Lower leg skin (tissue), 4 donors: ENCODE measurements at regions not wholly inside any gene's neighbourhood (a gene's known extent, or its start where the extent isn't known, plus 50 kb on each side); places are given as distances from the start of the nearest gene placed in this dataset.
A peak's percentile ranks its signal among the peaks of the same experiment; 100 is the strongest.

Experiments
- DNase-seq, 2 donors: peaks; one replicate each; pipeline ENCODE4 v3.0.0-alpha.2; 2019; ENCODE audit warnings: low spot score in 2 of 2
- H3K4me3 ChIP-seq: fragments of 200-600 bp; sonication (generic); 2 replicates; pipeline ENCODE4 v1.5.1; 2017; ENCODE audit warnings: mild to moderate bottlenecking, low read depth; ENCODE audit not compliant: poor library complexity, severe bottlenecking
- POLR2A ChIP-seq, 2 donors: fragments of 450-650 bp; IDR thresholded peaks; one replicate each; pipeline ENCODE4 v1.6.1; 2016 to 2017; ENCODE audit warnings: antibody characterized with exemption in 2 of 2, mild to moderate bottlenecking in 1 of 2, moderate library complexity in 1 of 2
- WGBS, 2 donors: methylation state at CpG; one replicate each; pipeline ENCODE4 v1.1.5; 2018; 5-methylcytosine and 5-hydroxymethylcytosine counted together
- intact Hi-C: fragments of 100-400 bp; cut with DNase I; formaldehyde crosslinking; loops from one replicate; pipeline ENCODE4 v1.15.0; 2023; ENCODE audit warnings: low total_unique reads
- TF ChIP-seq, protein P1 (sequence below), 3 donors: fragments of 450-650 bp; IDR thresholded peaks; one replicate each; pipeline ENCODE4 v1.5.1; 2016; ENCODE audit warnings: antibody characterized with exemption in 3 of 3, mild to moderate bottlenecking in 3 of 3, moderate library complexity in 2 of 3

DNA sequence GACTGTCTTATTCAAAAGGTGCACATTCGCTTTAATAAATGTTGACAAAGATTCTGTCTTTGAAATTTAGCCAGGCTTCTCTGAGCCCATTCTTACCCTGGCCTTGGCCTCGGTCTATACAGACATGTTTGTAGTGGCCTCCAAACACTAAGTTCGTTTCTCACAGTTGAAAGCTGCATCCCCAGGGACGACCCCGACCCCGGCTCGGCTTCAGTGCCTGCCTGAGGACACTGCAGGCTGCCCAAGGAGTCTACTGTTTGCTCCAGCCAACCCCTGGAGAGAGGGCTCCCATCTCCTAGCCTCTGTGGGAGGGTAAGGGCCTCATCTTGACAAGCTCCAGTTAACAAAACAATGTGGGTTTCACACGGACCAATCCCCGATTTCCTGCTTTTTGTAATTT lies 390.6 kb upstream of the ZFP42 start:
- TF ChIP-seq POLR2A (IDR thresholded peaks at IDR 0.05) = no peak
- TF ChIP-seq, protein P1, sequence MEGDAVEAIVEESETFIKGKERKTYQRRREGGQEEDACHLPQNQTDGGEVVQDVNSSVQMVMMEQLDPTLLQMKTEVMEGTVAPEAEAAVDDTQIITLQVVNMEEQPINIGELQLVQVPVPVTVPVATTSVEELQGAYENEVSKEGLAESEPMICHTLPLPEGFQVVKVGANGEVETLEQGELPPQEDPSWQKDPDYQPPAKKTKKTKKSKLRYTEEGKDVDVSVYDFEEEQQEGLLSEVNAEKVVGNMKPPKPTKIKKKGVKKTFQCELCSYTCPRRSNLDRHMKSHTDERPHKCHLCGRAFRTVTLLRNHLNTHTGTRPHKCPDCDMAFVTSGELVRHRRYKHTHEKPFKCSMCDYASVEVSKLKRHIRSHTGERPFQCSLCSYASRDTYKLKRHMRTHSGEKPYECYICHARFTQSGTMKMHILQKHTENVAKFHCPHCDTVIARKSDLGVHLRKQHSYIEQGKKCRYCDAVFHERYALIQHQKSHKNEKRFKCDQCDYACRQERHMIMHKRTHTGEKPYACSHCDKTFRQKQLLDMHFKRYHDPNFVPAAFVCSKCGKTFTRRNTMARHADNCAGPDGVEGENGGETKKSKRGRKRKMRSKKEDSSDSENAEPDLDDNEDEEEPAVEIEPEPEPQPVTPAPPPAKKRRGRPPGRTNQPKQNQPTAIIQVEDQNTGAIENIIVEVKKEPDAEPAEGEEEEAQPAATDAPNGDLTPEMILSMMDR (IDR thresholded peaks at IDR 0.05) = no peak
- no peak for DNase-seq
- H3K4me3 ChIP-seq = no peak overlapping the region
- intact Hi-C loops = no loop called here
- 68 to 76% methylated on average over 9 of the region's 9 CpGs for WGBS, 2 donors

- TF ChIP-seq POLR2A (IDR thresholded peaks at IDR 0.05) = no peak
- TF ChIP-seq, protein P1 (IDR thresholded peaks at IDR 0.05) = peak in 1 of 3 donors; percentile 51
- H3K4me3 ChIP-seq = no peak overlapping the region
- DNase-seq = no peak
- intact Hi-C loops = no loop called here
- 25 to 31% methylated on average over 1 of the region's 1 CpG for WGBS, 2 donors
Measured at GRCh38 chr4:187606581-187606980, 389.0 kb upstream of the ZFP42 start.

GRCh38 chr4:187608001-187608421 lies 387.6 kb upstream of the ZFP42 start:
- intact Hi-C loops = no loop called here

DNA sequence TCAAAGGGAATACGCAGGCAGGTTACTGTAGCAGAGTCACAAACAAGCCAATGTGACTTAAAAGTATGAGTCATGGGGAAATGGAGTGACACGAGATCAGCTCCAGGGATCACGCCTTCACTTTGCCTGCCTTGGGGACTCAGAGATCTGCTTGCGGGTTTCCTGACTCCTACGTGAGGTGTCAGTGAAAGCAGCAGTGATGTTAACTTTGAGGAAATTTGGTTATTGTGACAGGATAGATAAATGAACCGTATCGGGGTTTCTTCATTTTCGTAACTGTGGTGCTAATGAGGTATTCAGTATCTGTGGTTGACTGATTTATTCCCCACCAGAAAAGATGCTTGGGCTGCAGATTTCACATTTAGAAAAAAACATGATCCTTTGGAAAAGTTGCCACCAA lies 383.3 kb upstream of the ZFP42 start:
- TF ChIP-seq POLR2A (IDR thresholded peaks at IDR 0.05) = no peak
- TF ChIP-seq, protein P1 (IDR thresholded peaks at IDR 0.05) = no peak
- 63 to 73% methylated on average over 8 of the region's 8 CpGs for WGBS, 2 donors
- no peak overlapping the region for H3K4me3 ChIP-seq
- DNase-seq = peak in 1 of 2 donors; percentile 18
- intact Hi-C loops = no loop called here

More at GRCh38 chr4:187608001-187608421, 387.6 kb upstream of the ZFP42 start:
- TF ChIP-seq, protein P1 (IDR thresholded peaks at IDR 0.05) = no peak
- no peak for TF ChIP-seq POLR2A (IDR thresholded peaks at IDR 0.05)
- no peak overlapping the region for H3K4me3 ChIP-seq
- WGBS, 2 donors = 59 to 70% methylated on average over 1 of the region's 1 CpG
- no peak for DNase-seq

DNA sequence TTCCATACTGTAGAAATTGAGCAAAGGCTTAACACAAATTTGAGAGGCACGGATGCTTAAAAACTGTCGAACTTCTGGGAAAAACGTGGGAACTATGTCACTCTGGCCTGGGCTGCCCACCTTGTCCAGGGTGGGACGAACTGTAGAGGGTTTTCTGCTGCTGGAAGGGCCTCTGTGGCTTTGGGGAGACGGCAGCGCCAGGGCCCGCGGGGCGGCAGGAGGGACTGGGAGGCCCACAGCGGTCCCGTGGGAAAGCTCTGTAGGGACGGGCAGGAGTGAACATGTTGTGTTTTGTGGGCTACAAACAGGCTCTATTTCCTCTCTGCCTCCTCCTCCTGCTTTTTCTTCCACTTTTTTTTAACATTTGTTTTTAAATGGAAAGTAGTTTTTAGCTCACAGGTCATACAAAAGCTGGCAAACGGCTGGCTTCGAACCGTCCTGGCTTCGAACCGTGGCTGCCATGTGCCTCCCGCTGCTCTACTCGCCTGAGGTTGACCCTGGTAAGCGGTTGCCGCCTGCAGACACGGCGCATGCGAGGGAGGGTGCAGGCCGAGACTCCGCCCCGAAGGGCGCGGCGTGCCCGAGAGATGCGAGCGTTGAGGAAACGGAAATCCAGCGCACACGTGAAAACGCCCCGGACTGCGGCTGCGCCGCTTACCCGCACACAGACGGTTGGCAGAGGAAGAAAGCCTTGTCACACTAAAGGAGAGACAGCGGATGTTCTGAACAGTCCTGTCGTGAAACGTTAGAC lies 382.3 kb upstream of the ZFP42 start:
- DNase-seq = no peak
- intact Hi-C loops = no loop called here
- 94 to 96% methylated on average over 46 of the region's 46 CpGs for WGBS, 2 donors
- H3K4me3 ChIP-seq = no peak overlapping the region
- no peak for TF ChIP-seq POLR2A (IDR thresholded peaks at IDR 0.05)
- TF ChIP-seq, protein P1 (IDR thresholded peaks at IDR 0.05) = no peak

DNA sequence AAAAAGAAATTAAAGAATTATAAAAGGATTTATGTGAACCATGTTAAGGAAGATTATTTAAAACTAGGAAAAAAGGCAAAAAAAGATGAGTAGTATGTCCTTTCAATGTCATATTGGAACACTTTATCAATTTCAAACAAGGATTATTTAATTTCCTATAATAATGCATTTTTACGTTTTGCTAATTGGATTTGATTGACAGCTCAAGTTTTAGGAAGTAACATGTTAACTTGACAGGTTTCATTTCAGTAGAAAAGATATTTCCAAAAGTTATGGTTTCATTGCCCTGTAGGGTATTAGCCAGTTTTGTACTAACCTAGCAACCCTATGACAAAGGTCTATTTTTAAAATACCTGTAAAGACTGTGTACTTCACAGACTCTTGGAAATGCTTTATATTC lies 379.6 kb upstream of the ZFP42 start:
- no peak for TF ChIP-seq POLR2A (IDR thresholded peaks at IDR 0.05)
- TF ChIP-seq, protein P1 (IDR thresholded peaks at IDR 0.05) = no peak
- intact Hi-C loops = no loop called here
- DNase-seq = no peak
- WGBS, 2 donors = 55 to 56% methylated on average over 1 of the region's 1 CpG
- no peak overlapping the region for H3K4me3 ChIP-seq
